ENCODE measurements at regions not wholly inside any gene's neighbourhood (a gene's known extent, or its start where the extent isn't known, plus 50 kb on each side); places are given as distances from the start of the nearest gene placed in this dataset.

DNA sequence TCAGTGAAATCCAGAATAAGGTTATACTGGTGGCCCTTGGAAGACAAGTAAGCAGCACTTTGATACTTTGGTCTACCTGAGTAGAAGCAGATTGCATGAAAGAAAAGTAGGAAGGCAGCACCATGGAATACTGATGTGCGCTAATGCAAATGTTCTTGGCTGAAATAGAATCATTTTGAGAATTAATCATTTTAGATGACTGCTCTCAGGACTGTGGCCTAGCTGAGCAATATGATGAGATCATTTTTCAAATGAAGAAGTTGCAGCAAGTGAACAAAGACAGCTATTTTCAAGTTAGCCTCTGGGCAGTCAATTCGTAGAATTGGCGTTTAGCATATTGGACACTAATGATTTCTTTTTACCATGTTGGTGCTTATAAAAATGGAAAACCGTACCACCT lies 483.5 kb downstream of the TMEM232 start:
- ATAC-seq (ENCODE audit: low read depth), result no peak

More for the DNA sequence above, 483.5 kb downstream of the TMEM232 start:
- Histone ChIP-seq H4K8ac (ENCODE audit: low read depth in 2 of 2, low read length in 2 of 2) (no peak overlapping the region), H3K14ac (replicated peaks; ENCODE audit: low read depth, low read length) (no peak overlapping the region), H2BK5ac (ENCODE audit: low read depth, low read length, poor library complexity, severe bottlenecking) (no peak overlapping the region), H3K4me2 (ENCODE audit: low read depth, low read length) (no peak overlapping the region), H3K4me1 (ENCODE audit: control insufficient read depth, insufficient read depth, low read length) (no peaks in the 10 kb centered on the region), H3K23ac (ENCODE audit: low read depth, low read length) (no peak overlapping the region), H3K36me3 (ENCODE audit: control insufficient read depth, insufficient read depth, low read length) (no peaks in the 10 kb centered on the region), H3K27me3 (ENCODE audit: control insufficient read depth, insufficient read depth, low read length) (no peaks in the 10 kb centered on the region), H2AK9ac (replicated peaks; ENCODE audit: low read depth, low read length, poor library complexity) (no peak overlapping the region), H2BK120ac (ENCODE audit: low read depth, low read length) (no peak overlapping the region), H3K9me3 (ENCODE audit: control insufficient read depth, insufficient read depth, low read length) (peaks cover 3% of the 10 kb centered on the region; the same call in 1 of the 2 replicates), H2AK5ac (ENCODE audit: low read depth, low read length) (no peak overlapping the region), H2BK15ac (ENCODE audit: low read depth, low read length) (no peak overlapping the region), H3K79me1 (ENCODE audit: low read depth in 1 of 2, low read length in 2 of 2) (no peaks in the 10 kb centered on the region), H3K56ac (ENCODE audit: extremely low read depth, insufficient read depth, low read length) (no peak overlapping the region), H2BK20ac (ENCODE audit: low read depth, low read length) (no peak overlapping the region), H3K4me3 (ENCODE audit: insufficient read depth, low read depth, low read length) (no peak overlapping the region), H4K91ac (ENCODE audit: insufficient read depth, low read depth, low read length) (no peak overlapping the region), H2AFZ (replicated peaks; ENCODE audit: low read length, poor library complexity) (no peak overlapping the region), H4K20me1 (ENCODE audit: insufficient read depth, low read length) (no peaks in the 10 kb centered on the region), H4K5ac (ENCODE audit: low read depth, low read length) (no peak overlapping the region), H3K9ac (ENCODE audit: low read depth, low read length) (no peak overlapping the region), H3K18ac (ENCODE audit: low read depth, low read length) (no peak overlapping the region), H3K4ac (ENCODE audit: low read depth, low read length) (no peak overlapping the region), H3K9me1 (ENCODE audit: insufficient read depth, low read length) (no peaks in the 10 kb centered on the region), H3K27ac (ENCODE audit: insufficient read depth, low read length) (no peak overlapping the region)
- dilution Hi-C loops (cut with HindIII; ENCODE audit: low sequenced_read_pairs, unreplicated experiment) (no loop called here), in situ Hi-C loops (cut with MboI; ENCODE audit: low sequenced_read_pairs) (no loop called here), intact Hi-C loops (cut with micrococcal nuclease) (no loop called here)
- no peak for DNase-seq
- WGBS, 2 experiments (ENCODE audit: extremely low coverage in 2 of 2, insufficient read length in 1 of 2), result 89% methylated on average over 1 of the region's 4 CpGs; no CpG with 5 or more reads in 1 of the 2 experiments
- TF ChIP-seq RAD21 (IDR thresholded peaks at IDR 0.05; ENCODE audit: low read length) (no peak), POLR2A (IDR thresholded peaks at IDR 0.05; ENCODE audit: low read depth, low read length) (no peak), MAFK (IDR thresholded peaks at IDR 0.05; ENCODE audit: low read depth, low read length) (no peak), NFE2L2 (IDR thresholded peaks at IDR 0.05; ENCODE audit: low read depth, low read length) (no peak), RFX5 (IDR thresholded peaks at IDR 0.05; ENCODE audit: low read depth, low read length) (no peak), CEBPB (IDR thresholded peaks at IDR 0.05; ENCODE audit: low read depth, low read length) (no peak)
- TF ChIP-seq, protein P1, sequence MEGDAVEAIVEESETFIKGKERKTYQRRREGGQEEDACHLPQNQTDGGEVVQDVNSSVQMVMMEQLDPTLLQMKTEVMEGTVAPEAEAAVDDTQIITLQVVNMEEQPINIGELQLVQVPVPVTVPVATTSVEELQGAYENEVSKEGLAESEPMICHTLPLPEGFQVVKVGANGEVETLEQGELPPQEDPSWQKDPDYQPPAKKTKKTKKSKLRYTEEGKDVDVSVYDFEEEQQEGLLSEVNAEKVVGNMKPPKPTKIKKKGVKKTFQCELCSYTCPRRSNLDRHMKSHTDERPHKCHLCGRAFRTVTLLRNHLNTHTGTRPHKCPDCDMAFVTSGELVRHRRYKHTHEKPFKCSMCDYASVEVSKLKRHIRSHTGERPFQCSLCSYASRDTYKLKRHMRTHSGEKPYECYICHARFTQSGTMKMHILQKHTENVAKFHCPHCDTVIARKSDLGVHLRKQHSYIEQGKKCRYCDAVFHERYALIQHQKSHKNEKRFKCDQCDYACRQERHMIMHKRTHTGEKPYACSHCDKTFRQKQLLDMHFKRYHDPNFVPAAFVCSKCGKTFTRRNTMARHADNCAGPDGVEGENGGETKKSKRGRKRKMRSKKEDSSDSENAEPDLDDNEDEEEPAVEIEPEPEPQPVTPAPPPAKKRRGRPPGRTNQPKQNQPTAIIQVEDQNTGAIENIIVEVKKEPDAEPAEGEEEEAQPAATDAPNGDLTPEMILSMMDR (conservative IDR thresholded peaks at IDR 0.05; ENCODE audit: low read depth, low read length), result no peak
- no TSS peak for BruUV-seq (replicated peaks)
- POLR2A ChIA-PET (ENCODE audit: unreplicated experiment), result no interaction called here
- CTCF ChIA-PET, result no interaction called here

Measured in IMR-90 (cell line).